Brain pericyte (primary cell): ENCODE measurements at regions not wholly inside any gene's neighbourhood (a gene's known extent, or its start where the extent isn't known, plus 50 kb on each side); places are given as distances from the start of the nearest gene placed in this dataset.

Experiments used
- DNase-seq: peaks from one replicate; pipeline ENCODE4 v3.0.0-alpha.2; 2012; ENCODE audit warnings: low read depth, low spot score

DNA sequence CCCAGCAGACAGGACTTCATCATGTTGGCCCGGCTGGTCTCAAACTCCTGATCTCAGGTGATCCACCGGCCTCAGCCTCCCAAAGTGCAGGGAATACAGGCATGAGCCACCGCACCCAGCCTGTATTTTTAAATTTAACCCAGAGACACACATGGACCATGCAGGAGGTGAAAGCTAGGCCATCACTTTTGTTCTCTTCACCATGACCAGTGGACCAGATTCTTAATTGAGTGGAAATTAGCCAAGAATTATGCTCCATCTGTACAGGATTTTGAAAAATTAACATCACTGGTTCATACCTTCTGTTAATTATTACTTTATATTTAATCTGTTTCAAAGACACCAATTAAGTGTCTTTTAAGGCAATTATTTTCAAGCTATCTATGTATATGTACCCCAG, 493.6 kb upstream of the NOX3 start:
- DNase-seq: no peak

DNA sequence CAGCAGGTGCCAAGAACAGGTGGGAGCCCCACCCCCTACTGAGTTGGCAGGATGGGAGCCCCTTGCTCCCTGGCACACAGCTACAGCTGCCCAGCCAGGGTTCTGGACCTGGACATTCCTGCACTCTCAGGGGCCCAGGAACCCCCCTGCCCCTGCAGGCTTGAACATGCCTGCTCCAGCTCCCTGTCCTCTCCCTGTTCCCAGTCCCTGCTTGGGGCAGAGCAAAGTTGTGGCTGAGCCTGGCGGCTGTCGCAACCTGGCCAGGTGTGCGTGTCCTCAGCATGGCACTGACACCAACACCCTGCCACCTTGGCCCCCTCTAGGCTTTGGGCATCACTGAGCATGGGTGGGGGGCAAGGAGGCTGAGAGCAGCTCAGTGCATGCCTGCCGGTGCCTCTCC, 491.2 kb upstream of the NOX3 start:
- DNase-seq: no peak

GRCh38 chr6:155943635-155944034, 488.0 kb upstream of the NOX3 start:
- no peak for DNase-seq

DNA sequence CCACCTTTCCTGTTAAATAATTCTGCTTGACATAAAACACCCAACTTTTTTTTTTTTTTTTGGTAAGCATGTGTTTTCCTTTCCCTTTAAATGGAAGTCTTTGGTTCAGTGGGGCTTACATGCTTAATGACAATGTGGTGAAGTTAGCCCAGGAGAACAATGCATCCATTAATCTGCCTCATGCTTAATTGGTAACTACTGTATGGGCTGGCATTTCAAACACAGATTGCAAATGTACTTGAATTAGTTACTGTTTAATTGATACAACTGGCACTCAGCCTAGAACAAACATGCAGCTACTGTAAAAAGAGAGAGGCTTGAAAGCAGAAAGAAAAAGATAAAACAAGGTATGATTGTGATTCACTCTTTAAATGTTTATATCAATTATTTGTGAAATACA, 483.6 kb upstream of the NOX3 start:
- DNase-seq: no peak

GRCh38 chr6:155936551-155936950, 480.9 kb upstream of the NOX3 start:
- peak; percentile 5 for DNase-seq

DNA sequence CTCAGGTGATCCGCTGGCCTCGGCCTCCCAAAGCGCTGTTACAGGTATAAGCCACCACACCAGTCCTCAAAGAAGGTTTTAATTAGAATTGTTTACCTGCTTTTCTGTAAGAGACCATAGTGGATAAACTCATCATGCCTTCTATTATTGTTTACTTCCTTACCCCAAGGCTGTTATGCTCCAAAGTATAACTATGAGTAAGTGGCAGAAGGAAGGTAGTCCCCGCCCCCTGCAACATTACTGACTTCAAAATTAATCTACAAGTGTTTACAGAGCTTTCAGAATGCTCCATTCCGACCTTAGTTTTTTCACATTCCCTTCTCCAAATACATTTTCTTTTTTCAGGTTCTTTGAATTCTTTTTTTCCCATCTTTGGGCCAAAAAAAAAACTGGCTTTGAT, 480.5 kb upstream of the NOX3 start:
- no peak for DNase-seq

DNA sequence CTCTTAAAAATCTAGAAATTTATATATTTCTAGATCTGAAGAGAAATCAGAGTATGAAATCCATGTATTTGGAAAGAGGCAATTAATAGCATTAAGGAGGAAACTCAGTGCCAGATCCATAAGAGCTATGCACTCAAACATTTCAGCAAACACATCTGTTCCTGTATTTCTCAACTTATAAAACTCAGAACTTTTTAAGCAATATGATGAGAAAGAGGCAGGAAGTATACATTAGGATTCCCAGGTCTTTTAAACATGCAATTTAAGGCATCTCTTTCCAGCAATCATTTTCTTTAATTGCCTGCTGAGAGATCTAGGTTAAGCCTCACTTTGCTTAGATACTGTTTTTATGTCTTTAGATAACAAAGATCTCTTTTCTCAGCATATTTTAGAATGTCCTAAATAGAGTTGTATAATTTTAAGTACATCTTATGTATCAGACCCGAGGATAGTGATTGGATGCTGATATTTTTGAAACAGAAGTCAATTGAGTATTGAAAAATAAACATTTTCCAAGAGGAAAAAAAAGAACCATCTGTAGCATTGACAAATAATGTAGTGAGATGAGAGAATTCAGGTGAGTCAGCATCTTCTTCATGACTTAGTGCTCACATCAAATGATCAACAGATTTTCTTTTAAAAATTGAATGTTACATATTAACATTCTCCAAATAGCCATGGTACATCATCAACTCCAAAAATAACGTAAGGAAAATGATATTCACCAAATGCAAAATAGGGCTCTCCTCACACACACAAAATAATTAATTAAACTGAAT, 461.4 kb upstream of the NOX3 start:
- no peak for DNase-seq

DNA sequence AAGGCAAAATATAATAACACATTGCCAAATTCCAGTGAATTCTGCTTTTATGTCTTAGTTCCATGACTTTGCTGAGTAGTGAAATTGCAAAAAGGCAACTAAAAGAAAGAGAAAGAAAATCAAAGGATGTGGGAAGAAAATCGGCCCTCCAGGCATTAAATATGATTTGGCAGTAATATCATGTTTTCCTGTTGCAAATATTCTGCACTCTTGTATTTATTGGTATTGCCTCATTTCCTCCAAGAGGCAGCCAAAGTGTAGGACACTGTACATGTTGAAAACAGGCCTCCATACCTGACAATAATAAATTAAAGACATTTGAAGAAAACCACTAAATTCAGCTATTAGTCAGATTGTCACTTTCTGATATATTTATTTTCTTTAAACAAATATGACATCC, 460.0 kb upstream of the NOX3 start:
- DNase-seq: no peak

DNA sequence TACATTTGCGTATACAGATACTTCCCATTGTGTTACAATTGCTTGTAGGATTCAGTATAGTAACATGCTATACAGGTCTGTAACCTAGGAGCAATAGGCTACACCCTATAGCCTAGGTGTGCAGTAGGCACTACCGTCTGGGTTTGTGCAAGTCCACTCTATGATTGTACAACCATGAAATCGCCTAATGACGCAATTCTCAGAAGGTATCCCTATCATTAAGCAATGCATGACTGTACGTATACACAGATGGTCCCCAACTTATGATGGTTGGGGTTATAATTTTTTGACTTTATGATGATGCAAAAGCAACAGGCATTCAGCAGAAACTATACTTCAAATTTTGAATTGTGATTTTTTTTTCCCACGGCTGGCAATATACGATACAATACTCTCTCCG, 458.2 kb upstream of the NOX3 start:
- no peak for DNase-seq

GRCh38 chr6:155909710-155910109, 454.1 kb upstream of the NOX3 start:
- no peak for DNase-seq

DNA sequence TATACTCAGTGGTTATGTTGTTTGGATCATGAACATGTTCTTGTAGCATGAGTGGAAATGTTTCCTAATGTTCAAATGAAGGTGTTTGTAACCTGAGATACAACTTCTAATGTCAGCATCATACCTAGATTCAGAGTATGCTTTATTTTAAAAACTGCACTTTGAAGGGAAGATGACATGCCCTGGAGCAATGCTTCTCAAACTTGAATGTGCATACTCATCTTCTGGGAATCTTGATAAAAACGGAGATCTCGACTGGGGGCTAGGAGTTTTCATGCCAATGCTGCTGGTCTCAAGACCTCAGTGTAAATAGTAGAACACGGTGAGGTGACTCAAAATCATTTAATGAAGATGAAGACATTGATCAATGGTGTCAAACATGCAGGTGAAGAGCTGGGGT, 440.0 kb upstream of the NOX3 start:
- DNase-seq: no peak

GRCh38 chr6:155894758-155895157, 439.1 kb upstream of the NOX3 start:
- no peak for DNase-seq

GRCh38 chr6:155894262-155894661, 438.6 kb upstream of the NOX3 start:
- no peak for DNase-seq

DNA sequence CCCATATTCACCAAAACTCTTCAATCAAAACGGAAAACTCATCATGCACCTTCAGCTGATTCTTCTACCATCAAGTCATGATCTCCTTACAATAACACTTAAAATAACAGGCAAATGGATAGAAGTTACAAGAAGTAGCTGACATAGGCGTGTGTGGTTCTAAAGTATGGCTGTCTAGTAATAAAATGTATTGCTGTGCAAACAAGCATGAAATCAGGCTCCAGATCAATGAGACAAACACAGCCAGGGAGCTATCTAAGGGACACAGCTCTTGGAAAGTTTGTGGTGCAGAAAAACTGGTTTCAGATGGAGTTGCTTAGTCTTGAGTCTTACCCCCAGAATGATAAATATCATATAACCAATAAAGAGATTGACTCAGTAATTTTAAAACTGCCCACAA, 434.8 kb upstream of the NOX3 start:
- no peak for DNase-seq

DNA sequence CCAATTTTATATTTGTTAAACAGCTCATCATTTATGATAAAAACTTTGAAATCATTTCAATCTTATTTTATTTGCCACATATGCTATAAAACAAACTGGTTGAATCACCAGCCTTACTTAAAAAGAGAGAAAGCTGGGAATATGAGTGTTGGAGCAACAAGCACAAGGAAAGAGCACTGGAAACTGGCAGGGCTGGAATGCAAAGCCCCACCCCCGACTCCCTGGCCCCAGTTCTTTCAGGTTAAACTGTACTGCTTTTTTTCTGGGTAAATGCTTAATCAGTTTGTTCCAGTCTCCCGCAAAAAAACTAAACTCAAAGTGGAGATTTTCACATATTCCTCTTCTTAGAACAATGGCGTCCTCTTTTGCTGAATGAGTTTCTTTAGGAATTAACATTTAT, 433.8 kb upstream of the NOX3 start:
- no peak for DNase-seq

- no peak for DNase-seq
Observed at GRCh38 chr6:155887421-155887820, 431.8 kb upstream of the NOX3 start.

- DNase-seq: no peak
Observed at GRCh38 chr6:155883741-155884140, 428.1 kb upstream of the NOX3 start.

DNA sequence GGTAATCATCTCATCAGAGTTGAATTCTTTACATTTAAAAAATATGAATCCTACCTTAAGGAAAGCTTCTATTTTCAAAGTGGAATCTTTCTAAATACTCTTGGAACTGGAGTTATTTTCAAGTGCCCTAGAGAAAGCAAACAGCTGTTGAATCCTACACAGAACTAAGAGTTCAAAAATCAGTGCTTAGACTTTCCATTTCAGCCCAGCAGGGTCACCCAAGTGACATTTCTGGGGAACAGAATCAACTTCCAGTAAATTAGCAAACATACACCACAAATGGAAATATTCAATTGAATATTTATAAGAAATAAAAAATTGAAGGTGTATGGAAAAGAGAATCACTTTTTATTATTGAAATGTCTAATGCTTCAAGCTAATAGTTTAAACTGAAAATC, 427.7 kb upstream of the NOX3 start:
- no peak for DNase-seq

- no peak for DNase-seq
Observed at GRCh38 chr6:155882527-155883333, 427.1 kb upstream of the NOX3 start.

DNA sequence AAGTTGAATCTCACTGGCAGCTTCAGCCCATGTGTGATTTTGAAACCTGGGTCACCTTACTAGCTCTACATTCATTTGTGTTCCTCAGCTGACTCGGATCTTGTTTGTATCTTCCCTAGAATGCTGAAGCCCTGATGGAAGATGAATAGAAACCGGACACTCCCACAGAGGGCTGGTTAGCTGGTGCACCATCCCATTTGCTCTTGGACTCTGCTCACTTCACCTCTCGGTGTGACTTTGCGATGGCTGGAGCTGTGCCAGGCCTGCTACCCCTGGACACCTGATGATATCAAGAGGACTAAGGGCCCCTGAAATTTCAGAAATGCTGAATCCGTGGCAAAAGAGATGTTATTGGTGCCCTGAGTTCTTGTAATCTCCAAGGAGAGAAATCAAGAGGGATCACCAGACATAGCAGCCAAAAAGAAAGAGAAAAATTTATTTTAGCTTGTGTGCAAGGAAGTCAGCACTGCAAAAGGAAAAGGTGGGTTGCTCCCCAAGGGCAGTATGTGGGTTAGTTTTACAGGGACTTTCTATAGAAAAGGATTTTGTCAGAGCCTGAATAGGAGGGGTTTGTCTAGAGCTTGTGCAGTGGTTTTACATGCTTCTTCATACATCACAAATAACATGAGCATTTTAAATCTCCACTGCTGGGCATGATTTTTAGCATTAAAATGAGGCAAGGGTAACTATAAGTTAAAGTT, 426.3 kb upstream of the NOX3 start:
- DNase-seq: no peak

GRCh38 chr6:155880900-155881299, 425.3 kb upstream of the NOX3 start:
- DNase-seq: no peak

DNA sequence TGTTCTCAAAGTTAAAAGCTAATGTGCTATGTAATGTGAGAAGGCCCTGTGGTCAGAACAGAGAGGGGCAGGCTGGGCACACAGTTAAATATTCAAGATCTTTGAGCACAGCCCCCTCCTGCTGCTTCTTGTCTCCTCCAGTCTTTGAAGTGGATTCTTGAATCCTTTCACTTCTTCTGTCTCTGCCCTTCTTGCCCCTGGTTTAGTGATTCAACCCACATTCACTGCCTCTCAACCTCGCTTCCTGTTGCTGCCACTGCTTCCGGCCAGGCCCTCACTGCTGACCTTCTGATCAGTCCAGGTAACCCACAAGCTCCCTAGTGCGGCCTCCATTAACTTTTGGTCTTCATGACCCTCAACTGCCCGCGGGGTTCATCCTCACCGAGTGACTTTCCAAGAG, 417.3 kb upstream of the NOX3 start:
- no peak for DNase-seq

- no peak for DNase-seq
Observed at GRCh38 chr6:155867682-155868081, 412.0 kb upstream of the NOX3 start.
